ENCODE measurements at regions not wholly inside any gene's neighbourhood (a gene's known extent, or its start where the extent isn't known, plus 50 kb on each side); places are given as distances from the start of the nearest gene placed in this dataset.

GRCh38 chr2:195495966-195496365 lies 161.1 kb upstream of the SLC39A10 start:
- no peak for DNase-seq (ENCODE audit: low read depth)

GRCh38 chr2:195495351-195495750 lies 161.7 kb upstream of the SLC39A10 start:
- DNase-seq (ENCODE audit: low read depth): no peak

- no peak for DNase-seq (ENCODE audit: low read depth)
These were observed 162.6 kb upstream of the SLC39A10 start for GRCh38 chr2:195494451-195494850.

DNA sequence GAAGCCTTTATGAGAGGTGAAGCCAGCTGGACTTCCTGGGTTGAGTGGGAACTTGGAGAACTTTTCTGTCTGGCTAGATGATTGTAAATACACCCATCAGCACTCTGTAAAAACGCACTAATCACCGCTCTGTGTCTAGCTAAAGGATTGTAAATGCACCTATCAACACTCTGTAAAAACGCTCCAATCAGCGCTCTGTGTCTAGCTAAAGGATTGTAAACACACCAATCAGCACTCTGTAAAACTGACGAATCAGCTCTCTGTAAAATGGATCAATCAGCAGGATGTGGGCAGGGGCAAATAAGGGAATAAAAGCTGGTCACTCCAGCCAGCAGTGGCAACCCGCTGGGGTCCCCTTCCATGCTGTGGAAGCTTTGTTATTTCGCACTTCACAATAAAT lies 163.6 kb upstream of the SLC39A10 start:
- DNase-seq (ENCODE audit: low read depth): no peak

GRCh38 chr2:195490319-195490718 lies 166.7 kb upstream of the SLC39A10 start:
- no peak for DNase-seq (ENCODE audit: low read depth)

- no peak for DNase-seq (ENCODE audit: low read depth)
These were observed 167.9 kb upstream of the SLC39A10 start for GRCh38 chr2:195489101-195489500.

DNA sequence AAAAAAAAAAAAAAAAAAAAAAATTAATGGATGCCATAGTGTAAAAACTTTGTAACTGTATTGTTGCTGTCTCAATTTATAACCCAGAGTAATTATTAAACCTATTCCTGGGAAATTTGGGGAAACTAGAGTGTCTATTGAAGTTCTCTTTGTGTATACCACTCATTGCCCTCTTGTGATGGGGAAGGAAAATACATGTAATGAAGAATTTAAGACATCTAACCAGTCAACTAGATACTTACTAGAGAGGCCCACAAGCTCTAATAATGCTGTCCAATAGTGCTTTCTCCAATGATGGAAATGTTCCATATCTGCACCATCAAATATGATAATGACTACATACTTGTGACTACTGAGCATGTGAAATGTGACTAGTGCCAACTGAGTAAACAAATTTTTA lies 168.5 kb upstream of the SLC39A10 start:
- no peak for DNase-seq (ENCODE audit: low read depth)

GRCh38 chr2:195486987-195487644 lies 169.9 kb upstream of the SLC39A10 start:
- peak; percentile 18 for DNase-seq (ENCODE audit: low read depth)

- DNase-seq (ENCODE audit: low read depth): no peak
These were observed 170.5 kb upstream of the SLC39A10 start for GRCh38 chr2:195486520-195486919.

DNA sequence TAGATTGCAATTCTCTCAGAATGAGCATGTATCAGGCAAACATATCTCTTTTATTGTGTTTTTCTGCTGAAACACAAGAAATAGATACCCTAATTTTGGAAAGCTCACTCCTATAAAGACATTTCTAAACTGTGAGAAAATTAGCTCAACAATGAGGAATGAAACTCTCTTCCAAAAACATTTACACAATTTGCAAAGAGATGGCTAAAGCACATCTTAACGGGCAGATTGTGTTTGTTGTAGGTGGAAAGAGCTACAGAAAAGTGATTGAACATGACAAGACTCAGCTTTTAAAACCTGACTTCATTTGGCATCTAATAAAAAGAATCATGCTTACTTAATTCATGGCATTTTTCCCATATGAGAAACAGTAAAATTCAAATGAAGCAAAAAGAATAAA lies 175.0 kb upstream of the SLC39A10 start:
- DNase-seq (ENCODE audit: low read depth): no peak

DNA sequence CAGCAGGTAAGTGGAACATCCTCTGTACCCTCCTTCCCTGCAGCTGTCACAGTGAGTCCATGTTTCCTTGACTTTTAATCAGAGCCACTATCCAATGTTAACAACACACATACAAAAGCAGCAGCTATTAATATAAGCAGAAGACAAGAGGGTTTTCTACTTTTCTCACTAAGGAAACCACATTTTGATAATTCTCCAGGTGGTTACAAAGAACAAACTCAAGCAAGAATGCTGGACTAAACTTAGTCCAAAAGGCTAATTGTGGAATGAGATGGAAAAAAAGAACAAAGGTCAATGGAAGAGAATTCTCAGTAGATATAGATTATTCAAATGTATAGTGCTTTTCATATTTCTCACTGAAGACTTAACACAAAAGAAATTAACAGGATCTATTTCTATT lies 176.9 kb upstream of the SLC39A10 start:
- DNase-seq (ENCODE audit: low read depth): no peak

DNA sequence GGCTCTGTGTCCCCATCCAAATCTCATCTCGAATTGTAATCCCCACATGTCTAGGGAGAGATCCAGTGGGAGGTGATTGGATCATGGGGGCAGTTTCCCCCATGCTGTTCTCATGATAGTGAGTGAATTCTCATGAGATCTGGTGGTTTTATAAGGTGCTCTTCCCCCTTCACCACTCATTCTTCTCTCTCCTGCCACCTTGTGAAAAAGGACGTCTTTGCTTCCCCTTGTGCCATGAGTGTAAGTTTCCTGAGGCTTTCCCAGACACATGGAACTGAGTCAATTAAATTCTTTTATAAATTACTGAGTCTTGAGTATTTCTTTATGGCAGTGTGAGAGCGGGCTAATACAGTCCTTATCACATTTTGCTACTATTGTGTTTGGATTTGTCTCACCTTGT lies 177.6 kb upstream of the SLC39A10 start:
- no peak for DNase-seq (ENCODE audit: low read depth)

DNA sequence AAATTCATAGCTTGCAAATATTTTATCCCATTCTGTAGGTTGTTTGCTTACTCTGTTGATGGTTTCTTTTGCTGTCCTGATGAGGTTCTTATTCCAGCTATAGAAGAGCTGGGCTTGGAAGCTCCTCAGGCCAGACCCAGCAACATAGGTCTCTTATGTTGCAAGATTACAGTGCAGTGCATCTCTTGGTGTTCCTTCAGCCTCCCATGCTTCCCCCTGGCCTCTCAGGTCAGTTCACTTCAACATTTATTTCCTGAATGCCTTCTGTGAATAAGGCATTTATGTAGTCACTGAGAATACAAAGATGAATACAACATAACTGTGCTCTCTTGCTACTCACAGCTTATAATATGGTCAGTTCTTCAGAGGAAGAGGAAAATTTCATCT lies 179.0 kb upstream of the SLC39A10 start:
- DNase-seq (ENCODE audit: low read depth): no peak

DNA sequence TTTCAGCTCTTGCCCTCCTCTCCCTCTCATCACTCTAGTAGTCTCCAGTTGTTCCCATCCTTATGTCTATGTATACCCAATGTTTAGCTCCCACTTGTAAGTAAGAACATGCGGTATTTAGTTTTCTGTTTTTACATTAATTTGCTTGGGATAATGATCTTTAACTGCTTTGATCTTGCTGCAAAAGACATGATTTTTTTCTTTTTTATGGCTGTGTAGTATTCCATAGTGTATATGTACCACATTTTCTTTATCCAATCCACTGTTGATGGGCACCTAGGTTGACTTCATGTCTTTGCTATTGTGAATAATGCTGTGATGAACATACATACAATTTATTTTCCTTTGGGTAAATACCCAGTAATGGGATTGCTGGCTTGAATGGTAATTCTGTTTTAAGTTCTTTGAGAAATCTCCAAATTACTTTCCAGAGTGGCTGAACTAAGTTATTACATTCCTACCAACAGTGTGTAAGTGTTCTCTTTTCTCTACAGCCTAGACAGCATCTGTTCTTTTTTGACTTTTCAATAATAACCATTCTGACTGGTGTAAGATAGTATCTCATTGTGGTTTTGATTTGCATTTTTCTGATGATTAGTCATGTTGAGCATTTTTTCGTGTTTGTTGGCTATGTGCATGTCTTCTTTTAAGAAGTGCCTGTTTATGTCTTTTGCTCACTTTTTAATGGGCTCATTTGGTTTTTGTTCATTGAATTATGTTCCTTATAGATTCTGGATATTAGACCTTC lies 179.6 kb upstream of the SLC39A10 start:
- DNase-seq (ENCODE audit: low read depth): peak; percentile 71

GRCh38 chr2:195475336-195475735 lies 181.7 kb upstream of the SLC39A10 start:
- DNase-seq (ENCODE audit: low read depth): no peak

DNA sequence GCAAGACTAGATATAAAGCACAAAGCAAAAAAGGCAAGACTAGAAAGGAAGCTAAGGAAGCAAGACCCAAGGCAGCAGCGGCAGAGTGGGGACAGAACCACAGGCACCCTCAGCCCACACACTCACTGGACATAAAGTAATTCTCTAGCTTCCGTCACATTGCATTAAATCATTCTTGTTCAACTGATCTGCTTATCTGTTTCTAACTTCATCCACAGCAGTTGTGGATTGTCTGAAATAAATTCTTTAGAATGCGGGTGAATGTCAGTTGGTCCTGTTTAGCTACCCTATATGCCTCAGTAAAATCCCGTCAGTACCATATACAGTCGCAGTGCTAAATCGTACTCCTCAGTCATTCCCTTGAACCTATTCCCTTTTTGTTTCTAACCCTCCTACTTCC lies 183.2 kb upstream of the SLC39A10 start:
- DNase-seq (ENCODE audit: low read depth): no peak

- DNase-seq (ENCODE audit: low read depth): no peak
These were observed 184.4 kb upstream of the SLC39A10 start for GRCh38 chr2:195472501-195473234.

GRCh38 chr2:195471807-195472206 lies 185.2 kb upstream of the SLC39A10 start:
- no peak for DNase-seq (ENCODE audit: low read depth)

DNA sequence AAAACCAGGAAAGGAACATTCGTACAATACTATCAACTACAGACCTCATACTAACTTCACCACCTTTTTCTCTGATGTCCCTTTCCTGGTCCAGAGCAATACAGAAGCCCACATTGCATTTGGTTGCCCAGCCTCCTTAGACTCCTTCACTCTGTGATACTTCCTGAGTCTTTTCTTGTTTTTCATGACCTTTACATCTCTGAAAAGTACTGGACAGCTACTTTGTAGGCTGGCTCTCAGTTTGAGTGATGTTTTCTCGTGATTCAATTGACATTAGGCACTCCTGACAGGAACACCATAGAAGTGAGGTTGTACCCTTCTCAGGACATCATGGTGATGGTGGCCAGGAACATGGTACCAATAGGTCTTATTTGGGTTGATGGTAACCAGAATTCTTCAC lies 185.9 kb upstream of the SLC39A10 start:
- DNase-seq (ENCODE audit: low read depth): no peak

DNA sequence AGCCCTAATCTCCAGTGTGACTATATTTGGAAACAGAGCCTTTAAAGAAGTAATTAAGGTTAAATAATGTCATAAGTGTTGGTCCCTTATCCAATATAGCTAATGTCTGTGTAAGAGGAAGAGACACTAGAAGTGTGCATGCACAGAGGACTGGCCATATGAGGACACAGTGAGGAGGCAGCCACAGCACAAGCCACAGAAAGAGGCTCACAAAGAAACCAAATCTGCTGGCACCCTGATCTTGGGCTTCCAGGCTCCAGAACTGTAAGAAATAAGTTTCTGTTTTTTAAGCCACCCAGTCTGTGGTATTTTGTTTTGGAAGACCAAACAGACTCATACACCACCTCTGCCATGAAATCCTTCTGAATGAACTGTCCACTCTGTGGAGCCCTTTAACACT lies 186.4 kb upstream of the SLC39A10 start:
- DNase-seq (ENCODE audit: low read depth): no peak

DNA sequence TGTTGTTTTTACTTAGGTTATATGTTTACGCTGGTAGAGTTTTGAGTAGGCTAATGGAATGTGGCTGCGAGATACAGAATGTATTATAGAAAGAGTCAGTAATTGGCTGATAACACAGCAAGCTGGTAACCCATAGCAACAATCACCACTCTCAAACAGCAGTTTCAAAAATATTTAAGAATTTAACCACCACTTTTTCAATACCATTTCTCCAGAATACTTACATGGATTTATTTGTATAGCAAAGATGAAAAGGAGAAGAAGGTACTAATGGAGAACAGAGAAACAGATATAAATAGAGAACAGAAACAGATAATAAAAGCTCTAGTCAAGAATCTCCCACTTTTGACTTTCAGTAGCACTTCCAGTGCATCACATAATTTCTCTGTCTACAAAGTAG lies 188.3 kb upstream of the SLC39A10 start:
- DNase-seq (ENCODE audit: low read depth): no peak

DNA sequence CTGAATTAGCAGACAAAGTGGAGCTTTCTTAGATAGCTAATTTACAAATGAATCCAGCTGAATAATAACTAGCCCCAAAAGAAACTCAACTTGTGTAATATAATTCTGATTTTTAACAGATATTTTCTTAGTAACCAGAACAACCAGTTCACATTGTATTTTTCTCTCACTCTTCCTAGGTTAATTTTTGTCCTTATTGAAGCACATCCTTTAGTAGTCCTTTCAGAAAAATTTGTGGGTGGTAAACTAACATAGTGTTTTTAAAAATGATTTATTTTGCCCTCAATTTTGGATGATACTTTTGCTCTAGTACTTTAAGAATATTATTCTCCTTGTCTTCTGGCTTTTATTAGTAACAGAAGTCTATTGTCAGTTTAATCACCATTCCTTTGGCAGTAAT lies 190.6 kb upstream of the SLC39A10 start:
- no peak for DNase-seq (ENCODE audit: low read depth)

GRCh38 chr2:195461010-195461409 lies 196.0 kb upstream of the SLC39A10 start:
- no peak for DNase-seq (ENCODE audit: low read depth)
